GM19468 (cell line): ENCODE measurements at regions not wholly inside any gene's neighbourhood (a gene's known extent, or its start where the extent isn't known, plus 50 kb on each side); places are given as distances from the start of the nearest gene placed in this dataset.
"Not testable (repeated sequence)": the region's sequence is repeated elsewhere in the genome, so short reads cannot be mapped to it uniquely, and the experiment has no call there.

ENCODE experiments used
- ATAC-seq: cut with Tn5 transposase; IDR thresholded peaks from one replicate; pipeline ENCODE4 v1.9.1; 2021; ENCODE audit warnings: mild to moderate bottlenecking, moderate library complexity, moderate number of reproducible peaks; ENCODE audit not compliant: unreplicated experiment; ENCODE audit errors: extremely low read depth

GRCh38 chr3:178170698-178171535 lies 365.3 kb upstream of the KCNMB2 start:
- no peak for ATAC-seq

- ATAC-seq: no peak
Observed at GRCh38 chr3:178172121-178172520, 364.1 kb upstream of the KCNMB2 start.

DNA sequence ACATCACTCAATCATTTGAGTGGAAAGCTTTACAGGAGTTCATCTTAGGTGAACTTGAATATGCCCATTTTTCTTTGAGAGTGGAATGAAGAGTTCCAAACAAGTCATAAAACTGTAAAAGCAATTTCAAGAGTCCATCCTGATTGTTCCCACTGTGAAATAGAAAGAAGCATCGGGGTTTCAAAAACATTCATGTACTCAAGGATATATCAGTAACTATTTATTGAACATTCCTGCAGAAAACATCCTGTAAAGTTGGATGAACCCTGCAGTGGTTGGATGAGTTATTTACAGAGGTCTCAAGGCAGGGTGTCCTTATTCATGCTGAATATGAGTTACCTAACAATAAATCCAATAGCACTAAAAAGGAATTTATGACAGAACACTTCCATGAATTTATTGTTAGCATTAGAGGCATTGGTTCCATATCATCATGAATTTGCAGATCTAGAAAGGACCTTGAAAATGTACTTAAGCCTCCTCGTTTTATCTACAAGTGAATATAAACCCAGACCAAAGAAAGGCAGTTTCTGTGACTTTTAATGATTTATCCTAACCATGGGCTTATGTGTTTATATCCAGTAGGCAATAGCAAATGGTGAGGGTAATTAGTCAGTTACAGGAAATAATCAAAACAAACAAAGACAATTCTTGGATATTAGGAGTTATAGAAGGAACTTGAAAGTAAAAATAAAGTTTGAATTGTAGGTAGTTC lies 361.9 kb upstream of the KCNMB2 start:
- ATAC-seq: no peak

DNA sequence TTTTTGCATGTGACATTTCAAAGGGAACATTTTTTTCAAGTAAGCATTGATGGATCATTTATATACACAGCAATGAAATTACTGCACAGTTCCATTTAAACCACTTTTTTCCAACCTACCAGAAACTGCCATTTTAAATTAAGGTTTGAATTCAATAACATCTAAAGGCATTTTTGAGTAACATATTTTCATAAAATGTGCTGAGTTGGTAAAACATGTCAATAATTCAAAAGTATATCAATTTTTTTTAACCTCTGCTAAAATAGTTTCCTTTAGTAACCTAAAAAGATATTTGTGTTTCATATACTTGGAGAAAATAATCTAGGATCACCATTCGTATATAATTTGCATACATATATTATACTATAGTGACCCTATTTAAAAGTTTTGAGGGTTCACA lies 355.1 kb upstream of the KCNMB2 start:
- no peak for ATAC-seq

GRCh38 chr3:178181784-178182183 lies 354.5 kb upstream of the KCNMB2 start:
- no peak for ATAC-seq

GRCh38 chr3:178182337-178182779 lies 353.9 kb upstream of the KCNMB2 start:
- no peak for ATAC-seq

- no peak for ATAC-seq
Observed at GRCh38 chr3:178184833-178185232, 351.4 kb upstream of the KCNMB2 start.

- no peak for ATAC-seq
Observed at GRCh38 chr3:178186666-178187065, 349.6 kb upstream of the KCNMB2 start.

GRCh38 chr3:178189854-178190253 lies 346.4 kb upstream of the KCNMB2 start:
- ATAC-seq: no peak

DNA sequence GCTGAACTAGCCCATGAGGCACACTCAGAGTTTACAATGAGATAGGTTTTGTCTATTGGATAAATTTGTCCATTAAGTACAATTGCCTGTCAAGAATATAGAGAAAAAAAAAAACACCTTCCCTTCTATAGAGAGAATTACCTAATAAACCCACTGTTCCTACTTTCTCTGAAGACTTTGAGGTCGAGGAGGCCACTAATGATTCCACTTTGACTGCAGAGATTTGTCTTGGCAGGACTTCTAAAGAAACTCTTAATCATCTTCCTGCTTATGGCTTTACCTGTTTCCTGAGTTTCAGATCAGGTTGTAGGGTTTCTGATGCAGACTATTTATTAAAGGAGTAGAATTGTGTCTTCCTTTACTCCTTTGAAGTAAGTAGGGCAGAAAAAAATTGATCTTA lies 342.4 kb upstream of the KCNMB2 start:
- no peak for ATAC-seq

DNA sequence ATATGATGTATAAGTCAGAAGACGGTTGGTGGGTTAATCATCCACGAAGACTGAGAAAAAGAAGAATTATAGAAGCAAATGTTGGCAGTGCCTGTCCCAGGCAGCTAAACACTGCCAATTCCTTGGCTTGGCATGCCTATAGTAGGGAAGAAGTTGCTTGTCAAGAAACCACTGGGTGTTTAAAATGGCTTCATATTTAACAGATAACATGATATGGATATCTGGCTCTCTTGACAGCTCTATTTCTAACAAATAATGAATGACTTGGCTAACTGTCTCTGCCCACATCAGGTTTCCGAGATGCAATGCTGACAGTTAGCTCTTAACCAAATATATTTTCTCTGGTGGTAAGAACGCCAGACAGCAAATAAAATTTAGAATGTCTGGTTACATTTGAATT lies 341.7 kb upstream of the KCNMB2 start:
- ATAC-seq: no peak

GRCh38 chr3:178195824-178196223 lies 340.4 kb upstream of the KCNMB2 start:
- ATAC-seq: no peak

GRCh38 chr3:178198329-178198728 lies 337.9 kb upstream of the KCNMB2 start:
- ATAC-seq: no peak

DNA sequence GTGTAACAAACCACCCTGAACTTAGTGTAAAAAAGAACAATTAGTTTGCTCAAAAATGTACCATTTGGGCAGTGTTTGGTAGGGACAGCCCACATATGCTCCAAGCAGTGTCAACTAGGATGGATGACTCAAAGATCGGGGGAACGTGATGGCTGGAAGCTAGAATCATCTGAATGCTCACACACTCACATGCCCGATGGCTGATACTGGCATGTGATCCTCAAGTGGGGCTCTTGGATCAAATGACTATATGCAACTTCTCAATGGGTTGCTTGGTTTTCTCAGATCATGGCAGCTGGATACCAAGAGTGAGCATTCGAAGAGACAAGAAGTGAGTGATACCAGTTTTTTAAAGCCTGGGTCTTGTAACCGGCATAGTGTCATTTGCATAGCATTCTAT lies 335.9 kb upstream of the KCNMB2 start:
- no peak for ATAC-seq

- no peak for ATAC-seq
Observed at GRCh38 chr3:178201714-178202113, 334.5 kb upstream of the KCNMB2 start.

DNA sequence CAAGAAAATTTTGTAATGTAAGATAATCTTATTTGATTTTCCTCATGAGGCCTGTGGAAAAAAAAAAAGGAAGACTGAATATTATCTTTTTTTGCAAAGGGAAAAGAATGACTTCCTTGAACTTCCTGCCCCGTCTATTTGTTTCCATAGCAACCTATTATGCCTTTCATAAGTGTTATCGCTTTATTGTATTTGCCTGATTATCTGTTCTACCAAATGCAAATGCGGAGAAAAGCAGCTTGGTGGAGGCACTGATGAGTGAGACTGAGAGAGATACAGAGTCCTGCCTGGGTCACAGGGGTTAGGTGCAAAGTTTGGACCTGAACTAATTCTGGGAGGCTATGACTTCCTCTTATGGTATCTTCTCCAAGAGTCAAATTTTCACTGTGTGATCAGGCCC lies 334.0 kb upstream of the KCNMB2 start:
- ATAC-seq: no peak

DNA sequence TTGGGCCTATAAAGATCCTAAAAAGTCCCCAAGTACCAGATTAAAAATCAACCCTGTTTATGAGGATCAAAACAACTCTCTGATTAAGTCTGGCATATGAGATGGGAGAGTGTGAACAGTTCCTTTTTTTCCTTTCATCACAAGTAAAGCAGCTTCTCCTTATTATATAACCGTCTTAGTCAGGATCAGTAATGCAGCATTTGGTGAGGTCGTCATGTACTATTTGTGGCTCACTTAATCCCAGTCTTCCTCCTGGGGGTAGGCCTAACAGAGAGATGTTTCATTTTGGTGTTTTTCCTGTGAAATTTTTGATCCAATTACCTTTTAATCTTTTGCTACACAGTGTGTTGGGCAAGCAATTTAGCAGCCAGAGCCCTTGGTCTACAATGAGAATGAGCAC lies 333.1 kb upstream of the KCNMB2 start:
- ATAC-seq: no peak

DNA sequence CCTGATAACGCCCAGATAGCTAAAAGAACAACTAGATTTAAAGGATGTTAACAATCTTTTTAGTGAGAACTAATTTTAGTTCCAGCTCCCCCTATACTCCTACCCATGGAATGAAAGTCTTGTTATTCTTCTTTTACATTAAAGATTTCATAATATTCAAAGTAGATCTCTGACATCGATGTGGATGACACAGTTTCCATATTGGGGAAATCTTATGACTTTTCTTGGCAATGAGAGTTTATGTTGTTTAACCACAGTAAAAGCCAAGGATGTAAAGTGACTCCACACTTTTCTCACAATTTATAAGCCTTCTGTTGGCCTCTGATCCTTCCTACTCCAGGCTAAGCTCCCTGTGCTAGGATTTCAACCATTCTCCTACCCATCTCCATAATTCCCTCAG lies 332.6 kb upstream of the KCNMB2 start:
- no peak for ATAC-seq

GRCh38 chr3:178205740-178206139 lies 330.5 kb upstream of the KCNMB2 start:
- no peak for ATAC-seq

DNA sequence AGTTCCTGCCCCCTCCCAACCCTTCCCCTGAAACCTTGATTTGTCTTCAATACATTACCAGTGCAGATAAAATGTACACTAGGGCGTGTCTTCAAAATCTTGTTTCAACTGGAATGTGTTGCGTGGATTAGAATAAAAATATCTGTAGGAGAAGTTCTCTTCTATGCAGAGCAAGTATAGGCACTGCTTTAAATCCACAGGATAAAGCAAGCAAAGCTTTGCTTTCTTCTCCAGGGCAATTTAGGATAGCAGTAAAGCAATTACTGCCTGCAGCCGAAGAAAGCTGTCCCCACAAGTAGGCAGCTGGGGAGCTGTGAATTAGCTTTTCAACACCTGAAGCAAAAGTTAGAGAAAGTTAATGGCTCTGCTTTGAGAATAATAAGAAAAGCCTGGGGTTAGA lies 329.7 kb upstream of the KCNMB2 start:
- no peak for ATAC-seq

DNA sequence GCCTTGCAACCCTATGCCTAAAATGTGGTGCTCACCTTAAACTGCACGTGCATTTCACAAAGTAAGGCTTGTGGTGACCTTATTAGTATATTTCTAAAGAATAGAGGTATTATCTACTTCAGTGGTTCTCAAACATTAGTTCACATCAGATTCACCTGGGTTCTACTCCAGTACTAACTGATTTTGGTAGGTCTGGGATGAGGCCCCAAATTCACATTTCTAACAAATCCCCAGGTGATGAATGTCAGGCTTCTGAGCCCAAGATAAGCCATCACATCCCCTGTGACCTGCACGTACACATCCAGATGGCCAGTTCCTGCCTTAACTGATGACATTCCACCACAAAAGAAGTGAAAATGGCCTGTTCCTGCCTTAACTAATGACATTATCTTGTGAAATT lies 329.1 kb upstream of the KCNMB2 start:
- ATAC-seq: not testable (repeated sequence)

GRCh38 chr3:178207627-178208026 lies 328.6 kb upstream of the KCNMB2 start:
- not testable (repeated sequence) for ATAC-seq
